Omental fat pad (tissue), 3 donors: ENCODE measurements at regions not wholly inside any gene's neighbourhood (a gene's known extent, or its start where the extent isn't known, plus 50 kb on each side); places are given as distances from the start of the nearest gene placed in this dataset.

Experiments
- ATAC-seq: fragments of 150-250 bp; one replicate; pipeline ENCODE4 v1.9.1; 2016; ENCODE audit warnings: mild to moderate bottlenecking, moderate library complexity; ENCODE audit not compliant: low FRiP score
- DNase-seq: peaks from one replicate; pipeline ENCODE4 v3.0.0-alpha.2; 2019; ENCODE audit warnings: low spot score
- CTCF ChIP-seq, 3 donors: fragments of 450-650 bp; IDR thresholded peaks; one replicate each; pipeline ENCODE4 v1.5.1; 2016 to 2017; ENCODE audit warnings: antibody characterized with exemption in 3 of 3, mild to moderate bottlenecking in 3 of 3, moderate library complexity in 2 of 3

- TF ChIP-seq CTCF (IDR thresholded peaks at IDR 0.05) = no peak
- ATAC-seq = no peak
- DNase-seq = no peak
These were observed 218.0 kb upstream of the IGFBP3 start for GRCh38 chr7:46139079-46139478.

GRCh38 chr7:46137725-46138124 is 216.7 kb upstream of the IGFBP3 start:
- ATAC-seq = no peak

GRCh38 chr7:46135557-46135956 is 214.5 kb upstream of the IGFBP3 start:
- ATAC-seq = no peak
- DNase-seq = no peak
- no peak for TF ChIP-seq CTCF (IDR thresholded peaks at IDR 0.05)

More at GRCh38 chr7:46137725-46138124, 216.7 kb upstream of the IGFBP3 start:
- no peak for TF ChIP-seq CTCF (IDR thresholded peaks at IDR 0.05)
- DNase-seq = no peak

DNA sequence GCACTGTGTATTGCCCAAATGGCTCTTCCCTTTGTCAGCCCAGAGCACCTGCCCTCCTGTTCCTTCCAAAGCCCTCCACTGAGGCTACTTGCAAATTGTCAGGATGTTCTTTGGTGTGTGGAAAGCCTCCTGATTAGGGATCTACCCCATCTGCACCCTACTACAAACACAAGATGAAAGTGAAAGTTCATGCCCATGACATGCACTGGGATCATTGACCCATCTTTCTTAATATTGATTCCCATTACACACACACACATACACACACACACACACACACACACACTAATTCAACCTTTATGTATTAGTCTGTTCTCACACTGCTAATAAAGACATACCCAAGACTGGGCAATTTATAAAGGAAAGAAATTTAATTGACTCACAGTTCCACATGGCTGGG is 213.7 kb upstream of the IGFBP3 start:
- no peak for ATAC-seq
- TF ChIP-seq CTCF (IDR thresholded peaks at IDR 0.05) = no peak
- no peak for DNase-seq

DNA sequence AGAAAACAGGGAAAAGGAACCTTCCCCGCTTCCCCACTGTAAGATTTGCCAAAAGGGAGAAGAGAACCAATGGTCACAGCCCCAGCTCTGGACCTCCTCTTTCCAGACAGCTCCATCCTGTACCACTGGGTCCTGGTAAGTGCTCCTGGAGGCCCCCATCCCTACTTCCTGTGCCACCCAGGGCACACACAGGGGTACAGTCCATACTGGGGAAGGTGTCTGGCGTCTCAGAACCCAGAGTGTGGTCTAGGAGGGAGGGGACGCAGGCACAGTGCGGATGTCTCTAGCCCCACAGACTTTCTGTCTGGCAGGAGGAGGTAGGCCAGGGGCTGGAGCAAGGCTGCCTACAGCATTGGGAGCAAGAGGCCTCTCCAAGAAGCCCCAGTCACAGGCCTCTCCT is 213.3 kb upstream of the IGFBP3 start:
- no peak for TF ChIP-seq CTCF (IDR thresholded peaks at IDR 0.05)
- no peak for ATAC-seq
- DNase-seq = no peak

DNA sequence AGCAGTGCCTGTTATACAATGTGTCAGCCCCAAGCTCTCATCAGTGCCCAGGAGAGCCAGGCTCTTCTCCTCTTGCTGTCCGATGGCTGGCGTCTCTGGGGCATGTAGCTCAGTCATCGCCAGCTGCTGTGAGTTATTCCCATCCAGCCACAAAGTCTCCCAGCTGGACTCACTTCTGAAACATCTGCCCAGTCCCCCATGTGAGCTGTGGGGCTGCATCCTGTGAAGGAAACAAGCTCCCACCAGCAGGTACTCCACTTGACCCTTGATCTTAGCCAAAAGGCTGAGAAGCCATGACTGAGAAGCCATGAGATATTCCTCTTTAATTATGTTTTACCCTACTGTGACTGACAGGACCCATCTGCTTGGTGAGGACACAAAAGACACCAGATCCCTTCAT is 212.7 kb upstream of the IGFBP3 start:
- ATAC-seq = no peak
- TF ChIP-seq CTCF (IDR thresholded peaks at IDR 0.05) = no peak
- DNase-seq = no peak

GRCh38 chr7:46133072-46133471 is 212.0 kb upstream of the IGFBP3 start:
- ATAC-seq = no peak
- DNase-seq = no peak
- TF ChIP-seq CTCF (IDR thresholded peaks at IDR 0.05) = no peak
